Caki2 (cell line): ENCODE measurements at regions not wholly inside any gene's neighbourhood (a gene's known extent, or its start where the extent isn't known, plus 50 kb on each side); places are given as distances from the start of the nearest gene placed in this dataset.

Experiments used
- DNase-seq: peaks from one replicate; pipeline ENCODE4 v3.0.0-alpha.2; 2015; ENCODE audit warnings: low read depth
- in situ Hi-C: cut with HindIII; loops from 2 replicates; pipeline ENCODE4 v1.10.0; 2016; ENCODE audit warnings: low sequenced_read_pairs, low pct_unique_long_range_greater_than_20kb, mixed read lengths

GRCh38 chr15:62739082-62739481 lies 303.5 kb upstream of the TPM1 start:
- peak; percentile 45 for DNase-seq

GRCh38 chr15:62739507-62739906 lies 303.0 kb upstream of the TPM1 start:
- in situ Hi-C loops, result no loop called here
- peak; percentile 64 for DNase-seq

More at GRCh38 chr15:62739082-62739481, 303.5 kb upstream of the TPM1 start:
- in situ Hi-C loops, result no loop called here

GRCh38 chr15:62740141-62741004 lies 302.2 kb upstream of the TPM1 start:
- in situ Hi-C loops, result no loop called here
- no peak for DNase-seq

- no peak for DNase-seq
- in situ Hi-C loops, result no loop called here
Measured at GRCh38 chr15:62741106-62741505, 301.4 kb upstream of the TPM1 start.

- in situ Hi-C loops, result no loop called here
- peak; percentile 81 for DNase-seq
Measured at GRCh38 chr15:62742409-62743171, 300.0 kb upstream of the TPM1 start.

- DNase-seq, result no peak
- in situ Hi-C loops, result no loop called here
Measured at GRCh38 chr15:62745621-62746225, 296.8 kb upstream of the TPM1 start.

GRCh38 chr15:62748196-62748595 lies 294.4 kb upstream of the TPM1 start:
- in situ Hi-C loops, result no loop called here

GRCh38 chr15:62749036-62749815 lies 293.3 kb upstream of the TPM1 start:
- peak; percentile 45 for DNase-seq
- in situ Hi-C loops, result no loop called here

More at GRCh38 chr15:62748196-62748595, 294.4 kb upstream of the TPM1 start:
- DNase-seq, result no peak

- in situ Hi-C loops, result no loop called here
- DNase-seq, result no peak
Measured at GRCh38 chr15:62750471-62750870, 292.1 kb upstream of the TPM1 start.

GRCh38 chr15:62752657-62753517 lies 289.7 kb upstream of the TPM1 start:
- peak; percentile 80 for DNase-seq
- in situ Hi-C loops, result no loop called here

- no peak for DNase-seq
- in situ Hi-C loops, result no loop called here
Measured at GRCh38 chr15:62753518-62754221, 288.9 kb upstream of the TPM1 start.

- no peak for DNase-seq
- in situ Hi-C loops, result no loop called here
Measured at GRCh38 chr15:62756326-62756994, 286.1 kb upstream of the TPM1 start.

- DNase-seq, result no peak
Measured at GRCh38 chr15:62756995-62757360, 285.6 kb upstream of the TPM1 start.

GRCh38 chr15:62757535-62757934 lies 285.0 kb upstream of the TPM1 start:
- DNase-seq, result no peak
- in situ Hi-C loops, result no loop called here

More at GRCh38 chr15:62756995-62757360, 285.6 kb upstream of the TPM1 start:
- in situ Hi-C loops, result no loop called here

GRCh38 chr15:62758126-62758951 lies 284.2 kb upstream of the TPM1 start:
- in situ Hi-C loops, result no loop called here
- DNase-seq, result peak; percentile 82

- in situ Hi-C loops, result no loop called here
- DNase-seq, result no peak
Measured at GRCh38 chr15:62758952-62759349, 283.6 kb upstream of the TPM1 start.
